Central memory CD4-positive, alpha-beta T cell (primary cell): ENCODE measurements at regions not wholly inside any gene's neighbourhood (a gene's known extent, or its start where the extent isn't known, plus 50 kb on each side); places are given as distances from the start of the nearest gene placed in this dataset.

ENCODE experiments used
- DNase-seq: peaks from one replicate; pipeline ENCODE4 v3.0.0; 2022

DNA sequence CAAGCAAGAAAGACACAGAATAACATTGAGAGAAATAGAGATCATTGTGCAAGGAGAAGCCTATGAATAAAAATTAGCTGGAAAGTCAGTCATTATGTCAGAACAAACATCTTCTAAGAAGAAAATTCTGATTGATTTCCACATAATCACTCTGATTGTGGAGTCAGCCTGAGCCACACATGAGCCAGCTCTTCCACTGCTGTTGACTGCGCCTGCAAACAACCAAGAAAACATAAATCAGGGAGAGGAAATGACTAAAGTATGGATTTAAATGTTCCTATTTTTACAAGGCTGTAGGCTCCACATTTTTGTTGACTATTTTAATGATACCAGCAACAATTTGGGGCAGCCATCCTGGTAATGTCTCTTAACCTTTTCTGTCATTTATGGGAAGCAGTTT lies 962.3 kb downstream of the EFNB2 start:
- no peak for DNase-seq

DNA sequence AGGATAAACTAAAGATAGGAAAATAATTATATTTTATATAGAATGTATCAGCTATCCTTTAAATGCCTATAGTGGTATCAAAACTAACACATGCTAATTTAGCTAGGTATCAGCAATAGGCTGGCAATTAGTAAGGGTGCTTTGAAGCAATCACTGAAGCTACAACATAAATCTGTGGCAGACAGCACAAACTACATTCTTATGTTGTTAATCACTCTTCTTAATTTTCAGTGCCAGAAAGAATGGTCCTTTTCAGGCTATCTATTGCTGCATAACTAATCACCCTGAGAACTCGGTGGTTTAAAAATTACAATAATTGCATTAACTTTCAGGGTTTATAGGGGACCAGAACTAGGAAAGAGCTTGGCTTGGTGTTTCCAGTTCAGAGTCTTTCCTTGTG lies 963.1 kb downstream of the EFNB2 start:
- no peak for DNase-seq

GRCh38 chr13:105569816-105570215 lies 965.6 kb downstream of the EFNB2 start:
- DNase-seq: no peak

GRCh38 chr13:105567951-105568525 lies 967.4 kb downstream of the EFNB2 start:
- DNase-seq: no peak

DNA sequence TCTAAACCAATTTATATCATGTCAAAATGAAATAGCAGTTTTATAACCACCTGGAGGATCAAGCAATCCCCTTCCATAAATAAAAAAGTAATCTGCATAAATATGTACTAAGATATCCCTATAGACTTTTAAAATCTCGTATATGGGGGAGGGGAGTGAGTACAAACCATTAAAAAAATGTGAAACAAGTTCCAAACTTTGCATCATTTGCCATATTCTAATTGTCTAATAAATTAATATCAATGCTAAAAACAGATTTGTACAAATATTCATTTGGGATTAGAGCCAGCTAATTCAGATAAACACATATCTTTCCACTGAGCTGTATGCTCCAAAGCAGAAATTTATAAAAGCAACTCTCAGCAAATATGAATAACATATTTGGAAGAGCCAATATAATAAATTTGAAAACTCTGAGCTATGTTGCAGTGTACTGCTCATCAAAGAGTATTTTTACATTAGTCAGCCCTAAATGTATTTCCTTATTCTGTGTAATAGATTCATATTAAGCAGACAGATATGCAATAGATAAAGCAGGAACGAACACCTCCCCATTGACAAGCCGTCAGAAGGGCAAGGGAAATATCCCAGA lies 970.2 kb downstream of the EFNB2 start:
- DNase-seq: no peak

- DNase-seq: no peak
Observed at GRCh38 chr13:105552078-105552477, 983.4 kb downstream of the EFNB2 start.

GRCh38 chr13:105547851-105548250 lies 987.6 kb downstream of the EFNB2 start:
- DNase-seq: no peak

- DNase-seq: no peak
Observed at GRCh38 chr13:105545811-105546210, 989.7 kb downstream of the EFNB2 start.

DNA sequence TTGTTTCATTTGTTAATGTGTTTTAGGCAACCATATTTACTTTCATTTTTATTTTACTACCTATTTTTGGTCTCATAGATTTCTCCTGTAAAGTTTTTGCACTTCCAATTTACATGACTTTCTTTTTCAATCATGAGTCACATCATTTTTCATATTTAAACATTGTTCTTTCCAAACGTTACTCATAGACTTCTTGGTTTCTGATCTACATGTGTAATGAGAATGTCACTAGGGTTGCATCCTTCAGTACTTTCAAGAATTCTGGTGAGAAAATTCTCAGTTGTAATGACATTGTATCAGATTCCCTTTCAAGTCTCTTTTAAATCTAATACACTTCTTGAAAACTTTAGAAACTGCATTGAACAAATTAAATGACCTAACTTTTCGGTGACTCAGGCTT lies 991.7 kb downstream of the EFNB2 start:
- DNase-seq: no peak

DNA sequence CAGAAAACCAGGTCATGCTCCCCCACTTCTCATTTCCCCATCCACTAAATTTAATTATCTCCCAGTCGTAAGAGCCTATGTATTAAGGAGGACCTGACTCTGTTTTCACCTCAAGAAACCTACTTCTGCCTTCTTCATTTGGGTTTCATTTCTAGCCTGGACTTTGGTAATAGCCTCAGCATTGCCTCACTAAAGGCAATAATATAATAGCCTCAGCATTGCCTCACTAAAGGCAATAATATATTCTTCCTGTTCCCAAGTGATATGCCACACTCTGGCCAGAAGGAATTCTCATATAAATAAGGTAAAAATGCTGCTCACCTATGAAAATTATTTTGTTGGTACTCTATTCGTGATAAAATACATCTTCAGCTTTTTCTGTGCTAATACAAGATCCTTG lies 993.9 kb downstream of the EFNB2 start:
- DNase-seq: no peak

- no peak for DNase-seq
Observed at GRCh38 chr13:105538346-105538745, 997.1 kb downstream of the EFNB2 start.

GRCh38 chr13:105537113-105537512 lies 998.3 kb downstream of the EFNB2 start:
- no peak for DNase-seq

DNA sequence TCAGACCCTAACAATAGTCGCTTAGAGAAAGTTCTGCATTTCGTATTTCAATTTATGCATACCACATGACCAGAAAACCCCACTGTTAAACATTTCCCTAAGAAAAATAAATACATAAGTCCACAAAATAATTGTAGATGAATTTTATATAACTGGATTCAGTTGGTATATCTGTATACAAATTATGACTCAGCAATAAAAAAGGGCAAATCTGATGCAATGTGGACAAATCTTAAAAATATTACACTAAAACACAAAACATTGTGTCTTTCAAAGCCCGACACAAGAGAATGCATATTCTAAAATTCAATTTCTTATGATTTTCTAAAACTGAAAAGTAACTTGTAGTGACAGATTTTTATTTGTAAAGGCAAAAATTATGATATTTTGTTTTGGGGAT lies 1005.0 kb downstream of the EFNB2 start:
- DNase-seq: no peak

DNA sequence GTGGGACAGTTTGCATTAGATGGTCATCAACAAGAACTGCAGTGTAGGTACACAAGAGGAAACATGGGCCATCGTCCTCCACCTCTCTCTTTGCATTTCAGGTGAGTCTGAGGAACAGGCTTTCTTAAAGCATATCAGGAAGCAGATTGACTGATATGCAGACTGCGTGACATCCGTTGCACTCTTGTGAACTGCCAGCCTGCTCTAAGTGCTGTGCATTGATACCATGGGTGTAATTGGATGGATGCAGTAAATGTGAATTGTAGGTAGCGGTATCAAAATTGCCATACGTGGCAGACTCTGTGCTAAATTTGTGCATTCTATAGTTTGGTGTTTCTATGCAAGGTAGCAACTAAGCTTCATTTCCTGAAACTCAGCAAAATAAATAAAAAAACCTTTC lies 1008.3 kb downstream of the EFNB2 start:
- DNase-seq: no peak

GRCh38 chr13:105519771-105520170 lies 1015.7 kb downstream of the EFNB2 start:
- no peak for DNase-seq

GRCh38 chr13:105518086-105518485 lies 1017.4 kb downstream of the EFNB2 start:
- no peak for DNase-seq

DNA sequence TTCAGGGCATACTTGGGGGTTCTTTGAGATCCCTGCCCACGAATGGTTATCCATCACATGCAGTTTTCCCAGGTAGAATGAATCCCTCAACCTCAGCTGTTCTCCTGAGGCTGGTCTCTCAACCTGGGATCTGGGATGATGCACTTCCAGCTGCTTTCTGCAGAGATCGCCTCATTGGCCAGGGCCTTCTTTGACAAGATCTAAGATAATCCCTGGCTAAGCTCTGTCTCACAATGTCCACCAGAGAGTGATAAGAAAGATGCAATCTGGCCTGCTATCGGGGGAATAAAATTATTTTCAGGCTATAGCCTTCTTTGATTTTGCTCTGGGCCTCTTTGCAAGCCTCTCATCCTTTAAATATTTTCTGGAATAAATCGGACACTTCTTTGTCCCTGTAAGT lies 1021.1 kb downstream of the EFNB2 start:
- DNase-seq: no peak

- DNase-seq: no peak
Observed at GRCh38 chr13:105513448-105513847, 1022.0 kb downstream of the EFNB2 start.

GRCh38 chr13:105509981-105510762 lies 1025.3 kb downstream of the EFNB2 start:
- no peak for DNase-seq

GRCh38 chr13:105506463-105506862 lies 1029.0 kb downstream of the EFNB2 start:
- no peak for DNase-seq

DNA sequence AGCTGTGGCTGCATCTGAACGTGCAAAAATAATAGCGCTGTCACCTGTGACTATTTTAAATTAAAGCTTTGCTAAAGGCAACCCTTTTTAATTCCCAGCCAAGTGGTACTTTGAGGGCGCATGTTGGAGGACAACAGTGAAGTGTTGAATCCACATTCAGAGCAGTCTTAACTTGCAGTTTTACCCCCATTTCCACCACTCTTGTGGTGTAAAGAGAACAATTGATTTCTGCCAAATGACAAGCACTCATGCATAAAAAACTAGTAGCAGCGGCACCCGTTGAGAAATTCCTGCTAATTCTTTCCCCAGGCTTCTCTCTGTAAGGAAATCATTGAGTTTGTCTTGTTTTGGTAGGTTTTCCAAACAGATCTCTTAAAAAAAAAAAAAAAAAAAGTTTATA lies 1033.3 kb downstream of the EFNB2 start:
- DNase-seq: no peak

DNA sequence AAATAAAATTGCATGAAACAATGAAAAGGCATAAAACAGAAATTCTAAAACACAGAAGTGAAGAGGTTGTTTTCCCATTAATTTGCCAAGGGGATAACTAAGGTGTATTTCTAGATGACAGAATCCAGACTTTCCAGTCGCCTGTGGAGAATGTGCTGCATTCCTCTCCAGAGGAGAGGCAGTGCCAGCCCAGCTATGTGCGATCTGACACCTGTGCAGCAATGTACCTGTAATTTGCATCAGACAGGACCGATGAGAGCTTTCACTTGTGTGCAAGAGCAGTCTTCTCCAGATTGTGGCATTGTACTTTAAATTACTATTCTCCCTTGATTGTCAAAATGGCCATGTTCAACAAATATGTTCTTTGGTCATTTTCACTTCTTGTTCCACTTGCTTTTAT lies 1037.9 kb downstream of the EFNB2 start:
- DNase-seq: no peak

GRCh38 chr13:105492216-105492615 lies 1043.2 kb downstream of the EFNB2 start:
- DNase-seq: no peak

DNA sequence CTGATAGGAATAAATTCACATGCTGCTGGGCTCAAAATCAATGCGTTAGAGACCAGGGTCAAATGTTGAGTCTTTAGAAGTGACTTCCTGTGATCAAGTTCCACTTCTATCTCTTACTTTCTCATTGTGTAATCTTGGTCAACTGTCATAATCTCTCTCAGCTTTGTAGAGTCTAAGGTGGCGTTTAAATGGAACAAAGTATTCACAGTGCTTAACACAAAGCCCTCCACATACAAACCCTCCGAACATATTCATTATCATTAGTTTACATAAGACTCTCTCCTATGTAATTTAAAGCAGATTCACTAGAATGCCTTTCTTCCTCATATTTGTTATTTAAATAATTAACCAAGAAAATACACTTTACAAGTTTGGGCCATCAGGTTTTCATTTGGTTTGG lies 1044.1 kb downstream of the EFNB2 start:
- no peak for DNase-seq
